ENCODE measurements at regions not wholly inside any gene's neighbourhood (a gene's known extent, or its start where the extent isn't known, plus 50 kb on each side); places are given as distances from the start of the nearest gene placed in this dataset.

- Histone ChIP-seq H3K9me3 (ENCODE audit: control insufficient read depth in 4 of 4, low read length in 3 of 4) (no peaks in the 10 kb centered on the region), H3K36me3 (ENCODE audit: control insufficient read depth in 4 of 4, insufficient read depth in 3 of 4, low read depth in 1 of 4, low read length in 3 of 4) (no peaks in the 10 kb centered on the region), H3K4me3 (ENCODE audit: low read depth in 1 of 3, low read length in 3 of 3) (no peak overlapping the region), H3K4me1 (ENCODE audit: control insufficient read depth in 4 of 4, insufficient read depth in 4 of 4, low read length in 3 of 4) (no peaks in the 10 kb centered on the region), H3K27me3 (ENCODE audit: control insufficient read depth in 4 of 4, insufficient read depth in 4 of 4, low read length in 3 of 4) (no peaks in the 10 kb centered on the region), H3K9ac (ENCODE audit: low read depth in 1 of 2, low read length in 2 of 2) (no peak overlapping the region), H3K27ac (ENCODE audit: low read depth in 1 of 2, low read length in 2 of 2) (no peak overlapping the region)
- TF ChIP-seq FOXA2 (IDR thresholded peaks at IDR 0.05): no peak
- no peak for TF ChIP-seq CTCF (IDR thresholded peaks at IDR 0.05; ENCODE audit: low read depth, low read length, missing input control)
- no peak for TF ChIP-seq SP1 (IDR thresholded peaks at IDR 0.05)
- no peak for TF ChIP-seq RXRA (IDR thresholded peaks at IDR 0.05)
- TF ChIP-seq HNF4A (conservative IDR thresholded peaks at IDR 0.05): no peak
- DNase-seq (ENCODE audit: low spot score): no peak
- 78% methylated on average over 13 of the region's 13 CpGs for WGBS
These were observed 102.0 kb upstream of the C1orf174 start for GRCh38 chr1:4002061-4002521.

GRCh38 chr1:4002741-4003140 lies 102.7 kb upstream of the C1orf174 start:
- Histone ChIP-seq H3K27me3 (ENCODE audit: control insufficient read depth in 4 of 4, insufficient read depth in 4 of 4, low read length in 3 of 4) (no peaks in the 10 kb centered on the region), H3K4me3 (ENCODE audit: low read depth in 1 of 3, low read length in 3 of 3) (no peak overlapping the region), H3K9me3 (ENCODE audit: control insufficient read depth in 4 of 4, low read length in 3 of 4) (peaks cover 0 to 3% (median 1%) of the 10 kb centered on the region in 4 donors), H3K4me1 (ENCODE audit: control insufficient read depth in 4 of 4, insufficient read depth in 4 of 4, low read length in 3 of 4) (no peaks in the 10 kb centered on the region), H3K27ac (ENCODE audit: low read depth in 1 of 2, low read length in 2 of 2) (no peak overlapping the region), H3K36me3 (ENCODE audit: control insufficient read depth in 4 of 4, insufficient read depth in 3 of 4, low read depth in 1 of 4, low read length in 3 of 4) (no peaks in the 10 kb centered on the region), H3K9ac (ENCODE audit: low read depth in 1 of 2, low read length in 2 of 2) (no peak overlapping the region)
- TF ChIP-seq FOXA1 (IDR thresholded peaks at IDR 0.05) (no peak), RAD21 (IDR thresholded peaks at IDR 0.05) (no peak), SP1 (IDR thresholded peaks at IDR 0.05) (no peak), MAX (IDR thresholded peaks at IDR 0.05) (no peak), RXRA (IDR thresholded peaks at IDR 0.05) (no peak), FOXA2 (IDR thresholded peaks at IDR 0.05) (no peak), NR2F2 (IDR thresholded peaks at IDR 0.05) (no peak), GABPA (IDR thresholded peaks at IDR 0.05 in 1 of 2, conservative IDR thresholded peaks at IDR 0.05 in 1 of 2) (no peak), EGR1 (IDR thresholded peaks at IDR 0.05; ENCODE audit: low read depth in 2 of 2) (no peak), TAF1 (conservative IDR thresholded peaks at IDR 0.05) (no peak), ATF3 (IDR thresholded peaks at IDR 0.05) (no peak), HNF4G (IDR thresholded peaks at IDR 0.05) (no peak), HNF4A (conservative IDR thresholded peaks at IDR 0.05) (no peak)
- DNase-seq (ENCODE audit: low spot score): no peak
- WGBS: 66% methylated on average over 10 of the region's 10 CpGs

- no peaks in the 10 kb centered on the region for H3K4me1 ChIP-seq (ENCODE audit: control insufficient read depth in 4 of 4, insufficient read depth in 4 of 4, low read length in 3 of 4)
- 79% methylated on average over 20 of the region's 20 CpGs for WGBS
- TF ChIP-seq CTCF (IDR thresholded peaks at IDR 0.05; ENCODE audit: low read depth, low read length, missing input control) (no peak), RAD21 (IDR thresholded peaks at IDR 0.05) (no peak), TAF1 (conservative IDR thresholded peaks at IDR 0.05) (no peak), SP1 (IDR thresholded peaks at IDR 0.05) (no peak), FOXA1 (IDR thresholded peaks at IDR 0.05) (no peak), EGR1 (IDR thresholded peaks at IDR 0.05; ENCODE audit: low read depth in 2 of 2) (no peak), HNF4G (IDR thresholded peaks at IDR 0.05) (no peak), HNF4A (conservative IDR thresholded peaks at IDR 0.05) (no peak), ZBTB33 (IDR thresholded peaks at IDR 0.05) (no peak), FOXA2 (IDR thresholded peaks at IDR 0.05) (no peak), YY1 (IDR thresholded peaks at IDR 0.05) (no peak), JUND (IDR thresholded peaks at IDR 0.05) (no peak), GABPA (IDR thresholded peaks at IDR 0.05 in 1 of 2, conservative IDR thresholded peaks at IDR 0.05 in 1 of 2) (no peak)
These were observed 103.9 kb upstream of the C1orf174 start for GRCh38 chr1:4003846-4004505.

More at GRCh38 chr1:4003846-4004505, 103.9 kb upstream of the C1orf174 start:
- H3K27me3 ChIP-seq (ENCODE audit: control insufficient read depth in 4 of 4, insufficient read depth in 4 of 4, low read length in 3 of 4): no peaks in the 10 kb centered on the region
- no peak overlapping the region for H3K27ac ChIP-seq (ENCODE audit: low read depth in 1 of 2, low read length in 2 of 2)
- no peak overlapping the region for H3K9ac ChIP-seq (ENCODE audit: low read depth in 1 of 2, low read length in 2 of 2)
- peaks cover 0 to 6% (median 3%) of the 10 kb centered on the region in 4 donors for H3K9me3 ChIP-seq (ENCODE audit: control insufficient read depth in 4 of 4, low read length in 3 of 4)
- DNase-seq (ENCODE audit: low spot score): no peak
- no peak overlapping the region for H3K4me3 ChIP-seq (ENCODE audit: low read depth in 1 of 3, low read length in 3 of 3)
- H3K36me3 ChIP-seq (ENCODE audit: control insufficient read depth in 4 of 4, insufficient read depth in 3 of 4, low read depth in 1 of 4, low read length in 3 of 4): no peaks in the 10 kb centered on the region
